ENCODE measurements at regions not wholly inside any gene's neighbourhood (a gene's known extent, or its start where the extent isn't known, plus 50 kb on each side); places are given as distances from the start of the nearest gene placed in this dataset.
"Not testable (repeated sequence)": the region's sequence is repeated elsewhere in the genome, so short reads cannot be mapped to it uniquely, and the experiment has no call there.

- DNase-seq: no peak
Measured at GRCh38 chr10:124262971-124263370, 155.8 kb downstream of the OAT start.

DNA sequence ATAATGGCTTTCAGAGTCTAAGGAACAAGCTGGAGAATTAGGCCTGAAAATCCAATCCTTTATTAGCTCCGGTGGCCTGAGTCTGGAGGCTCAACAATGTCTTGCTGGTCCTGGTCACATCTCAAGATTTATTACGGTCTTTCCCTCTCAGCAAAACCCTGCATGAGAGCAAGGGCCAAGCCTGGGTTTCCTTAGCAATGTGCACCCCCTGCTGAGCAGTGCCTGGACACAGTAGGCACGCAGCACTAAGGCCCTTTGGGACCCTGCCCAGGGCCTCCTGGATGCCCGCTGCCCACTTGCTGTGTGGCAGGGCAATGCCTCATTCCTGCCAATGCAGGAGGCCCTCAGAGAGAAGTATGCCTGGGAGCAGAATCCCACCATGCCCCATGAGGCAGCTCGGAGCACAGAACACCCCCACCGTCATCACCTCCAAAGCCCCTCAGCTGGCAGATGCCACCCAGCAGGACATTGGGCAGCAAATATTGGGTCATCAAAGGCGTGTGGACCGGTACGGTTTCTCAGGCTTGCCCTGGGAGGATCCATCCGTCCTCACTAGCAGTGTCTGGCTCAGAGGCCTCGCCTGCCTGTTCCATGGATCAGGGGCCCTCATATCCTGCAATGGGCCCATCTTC is 156.4 kb downstream of the OAT start:
- no peak for DNase-seq

GRCh38 chr10:124259139-124259825 is 159.4 kb downstream of the OAT start:
- no peak for DNase-seq

DNA sequence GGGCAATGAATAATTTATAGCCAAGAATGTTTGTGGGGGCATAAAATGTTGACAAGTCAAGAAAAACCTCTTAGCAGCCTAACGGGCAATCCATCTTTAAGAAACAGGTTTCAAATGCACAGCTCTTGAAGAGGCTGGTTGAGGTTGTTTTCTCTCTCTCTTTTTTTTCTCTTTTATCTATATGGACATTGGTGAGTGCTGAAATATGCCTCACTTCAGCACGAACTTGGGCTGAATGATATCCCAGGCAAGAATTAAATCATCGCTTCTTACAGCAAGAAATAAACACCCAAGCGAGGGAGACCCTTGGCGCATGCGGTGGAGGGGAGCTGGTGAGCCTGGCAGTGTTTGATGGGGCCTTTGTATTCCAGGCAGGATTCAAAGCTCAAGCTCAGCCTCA is 160.9 kb downstream of the OAT start:
- DNase-seq: no peak

DNA sequence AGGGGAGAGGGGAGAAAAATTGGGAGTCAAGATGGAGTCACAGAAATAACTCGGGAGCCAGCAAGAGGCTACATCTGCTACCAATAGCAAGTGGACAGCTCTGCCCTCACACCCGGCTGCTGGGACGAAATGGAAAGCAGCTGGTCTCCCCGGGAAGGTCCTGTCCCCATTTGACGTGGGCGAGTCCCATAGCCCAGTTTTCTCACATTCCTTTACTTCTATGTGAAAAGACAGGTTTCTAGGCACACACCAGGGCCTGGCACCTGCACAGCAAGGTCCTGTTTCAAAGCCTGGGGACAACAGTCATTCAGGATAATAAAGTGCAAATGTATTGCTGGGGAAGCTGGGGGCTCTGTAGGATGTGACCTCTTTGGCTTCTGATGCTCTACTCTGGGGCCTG is 162.6 kb downstream of the OAT start:
- no peak for DNase-seq

GRCh38 chr10:124255556-124255955 is 162.2 kb upstream of the CHST15 start:
- no peak for DNase-seq

DNA sequence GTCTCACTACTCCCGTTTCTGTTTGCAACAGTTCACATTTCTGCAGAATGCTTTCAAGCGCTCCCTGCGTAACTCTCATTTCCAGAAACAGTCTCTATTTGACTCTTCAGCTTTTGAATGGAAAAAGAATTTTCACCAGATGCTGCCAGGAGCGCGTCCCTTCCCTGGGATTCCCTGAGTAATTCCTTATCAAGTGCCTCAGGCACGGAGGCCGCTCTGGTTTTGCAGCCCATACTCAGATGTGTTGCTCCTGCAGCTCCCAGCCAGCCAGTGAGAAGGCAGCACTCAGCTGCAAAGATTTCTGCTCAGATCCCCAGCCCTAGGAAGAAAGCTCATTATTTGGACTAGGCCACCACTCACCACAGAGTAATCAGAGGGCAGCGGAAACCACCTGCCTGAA is 161.1 kb upstream of the CHST15 start:
- no peak for DNase-seq

- no peak for DNase-seq
Measured at GRCh38 chr10:124253006-124253405, 159.6 kb upstream of the CHST15 start.

GRCh38 chr10:124252097-124252715 is 158.8 kb upstream of the CHST15 start:
- DNase-seq: no peak

GRCh38 chr10:124251317-124252065 is 158.1 kb upstream of the CHST15 start:
- DNase-seq: no peak

DNA sequence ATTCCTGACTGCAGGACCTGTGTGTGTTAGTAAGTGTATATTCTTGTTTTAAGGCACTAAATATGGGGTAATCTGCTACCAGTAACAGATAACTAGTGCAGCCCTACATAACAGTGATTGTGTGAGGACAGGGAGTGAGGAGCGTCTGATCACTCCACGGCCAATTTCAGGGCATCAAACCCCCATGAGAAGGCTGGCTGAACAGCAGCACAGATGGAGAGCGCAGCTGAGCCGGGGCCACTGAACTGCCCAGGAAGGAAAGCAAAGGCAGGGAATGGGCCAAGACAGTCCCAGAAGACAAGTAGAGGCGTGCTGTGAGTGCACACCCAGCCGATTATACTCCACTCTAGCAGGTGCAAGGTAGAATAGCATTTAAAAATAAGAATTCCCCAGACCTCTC is 157.1 kb upstream of the CHST15 start:
- DNase-seq: no peak

GRCh38 chr10:124249812-124250432 is 156.5 kb upstream of the CHST15 start:
- DNase-seq: no peak

GRCh38 chr10:124249196-124249595 is 155.8 kb upstream of the CHST15 start:
- no peak for DNase-seq

- DNase-seq: no peak
Measured at GRCh38 chr10:124248056-124249045, 155.0 kb upstream of the CHST15 start.

DNA sequence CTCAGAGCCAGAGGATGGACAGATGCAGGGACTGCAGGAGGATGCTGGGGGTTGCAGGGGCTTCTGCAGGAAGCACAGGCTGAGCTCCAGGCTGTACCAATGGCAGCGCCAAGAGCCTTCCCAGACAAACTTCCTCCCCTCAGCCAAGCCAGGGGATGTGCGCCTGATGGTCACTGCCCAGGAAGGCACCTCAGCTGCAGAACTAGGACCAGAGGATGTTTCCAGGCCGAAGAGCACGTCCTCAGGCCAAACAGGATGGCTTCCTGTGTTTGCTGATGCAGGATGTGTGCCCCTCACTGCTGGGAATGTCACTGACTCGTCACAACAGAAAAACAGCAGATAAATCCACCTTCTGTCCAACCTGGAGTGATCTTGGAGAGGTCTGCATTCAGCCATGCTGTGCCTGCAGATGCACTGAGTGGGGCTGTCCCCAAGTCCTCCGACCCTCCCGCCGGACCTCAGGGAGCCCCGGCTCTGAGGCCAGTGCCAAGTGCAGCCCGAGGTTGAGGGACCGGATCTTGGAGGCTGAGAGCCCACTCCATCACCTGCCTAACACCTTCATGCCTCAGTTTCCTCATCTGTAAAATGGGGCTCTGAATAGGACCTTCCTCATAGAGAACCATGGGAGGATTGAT is 152.5 kb upstream of the CHST15 start:
- DNase-seq: no peak

- no peak for DNase-seq
Measured at GRCh38 chr10:124245191-124245590, 151.8 kb upstream of the CHST15 start.

- no peak for DNase-seq
Measured at GRCh38 chr10:124244256-124244877, 151.0 kb upstream of the CHST15 start.

DNA sequence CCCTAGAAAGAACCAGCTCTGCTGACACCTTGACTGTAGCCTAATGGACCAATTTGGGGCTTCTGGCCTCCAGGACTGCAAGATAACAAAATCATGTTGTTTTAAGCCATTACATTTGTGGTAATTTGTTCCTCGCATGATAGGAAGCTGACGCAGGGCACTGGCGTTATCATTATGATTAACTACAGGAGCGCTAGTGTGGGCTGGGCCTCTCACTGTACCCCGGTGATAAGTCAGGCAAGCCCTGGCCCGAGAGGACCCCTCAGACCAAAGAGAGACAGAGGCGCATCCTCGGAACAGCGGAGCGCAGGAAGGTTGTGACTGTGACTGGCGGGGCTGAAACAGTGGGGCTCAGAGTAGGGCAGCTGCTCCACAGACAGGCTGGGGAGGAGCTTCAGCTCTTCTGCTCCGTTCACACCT is 150.3 kb upstream of the CHST15 start:
- no peak for DNase-seq

GRCh38 chr10:124242791-124243190 is 149.4 kb upstream of the CHST15 start:
- no peak for DNase-seq

- DNase-seq: no peak
Measured at GRCh38 chr10:124242365-124242764, 149.0 kb upstream of the CHST15 start.

DNA sequence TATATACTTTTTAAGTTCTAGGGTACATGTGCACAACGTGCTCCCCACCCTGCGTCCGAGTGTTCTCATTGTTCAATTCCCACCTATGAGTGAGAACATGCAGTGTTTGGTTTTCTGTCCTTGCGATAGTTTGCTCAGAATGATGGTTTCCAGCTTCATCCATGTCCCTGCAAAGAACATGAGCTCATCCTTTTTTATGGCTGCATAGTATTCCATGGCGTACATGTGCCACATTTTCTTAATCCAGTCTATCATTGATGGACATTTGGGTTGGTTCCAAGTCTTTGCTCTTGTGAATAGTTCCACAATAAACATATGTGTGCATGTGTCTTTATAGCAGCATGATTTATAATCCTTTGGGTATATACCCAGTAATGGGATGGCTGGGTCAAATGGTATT is 148.1 kb upstream of the CHST15 start:
- DNase-seq: not testable (repeated sequence)

Measured in stimulated activated CD4-positive, alpha-beta T cell treated with anti-CD3 and anti-CD28 coated beads, Interleukin-12 subunit alpha, Interleukin-12 subunit beta, amount 100 ng/mL, for 4 hours (primary cell).